SK-N-SH (cell line): ENCODE measurements at regions not wholly inside any gene's neighbourhood (a gene's known extent, or its start where the extent isn't known, plus 50 kb on each side); places are given as distances from the start of the nearest gene placed in this dataset.
"Not testable (repeated sequence)": the region's sequence is repeated elsewhere in the genome, so short reads cannot be mapped to it uniquely, and the experiment has no call there.

ENCODE experiments used
- CTCF ChIA-PET: fragments of 300-600, 350-600 bp; formaldehyde crosslinking; extraction: SDS; loops from one replicate; lab custom pipeline; 2021; lab: Yijun Ruan, JAX
- POLR2A ChIA-PET: fragments of 350-600 bp; sonication (Branson Sonifier 250); formaldehyde crosslinking; extraction: SDS; loops from one replicate; lab custom pipeline; 2020; ENCODE audit warnings: antibody characterized with exemption, inconsistent platforms; lab: Yijun Ruan, JAX
- DNase-seq: peaks from one replicate; pipeline ENCODE4 v3.0.0; 2012
- H2AFZ ChIP-seq: fragments of 200-600 bp; sonication (generic); 2 replicates; pipeline ENCODE4 v1.8.1; 2016; ENCODE audit warnings: antibody characterized with exemption, mild to moderate bottlenecking, low read depth
- H3F3A ChIP-seq: fragments of 200-600 bp; sonication (generic); replicated peaks from 2 replicates; pipeline ENCODE3; 2016; ENCODE audit warnings: antibody characterized with exemption, mild to moderate bottlenecking; ENCODE audit not compliant: insufficient read depth
- H3K27ac ChIP-seq, 2 experiments: fragments of 200-500 bp in 1 of 2; fragments of 200-600 bp in 1 of 2; sonication (Bioruptor generic) in 1 of 2; sonication (generic), shearing (Covaris generic) in 1 of 2; 2 replicates each; pipeline versions ENCODE4 v1.5.1 to v1.6.1; 2014 to 2016; ENCODE audit warnings: low read depth in 2 of 2, inconsistent platforms in 1 of 2, low read length in 1 of 2, mild to moderate bottlenecking in 1 of 2, mixed read lengths in 1 of 2
- H3K27me3 ChIP-seq: fragments of 200-600 bp; sonication (generic), shearing (Covaris generic); 2 replicates; pipeline ENCODE4 v1.6.1; 2016; ENCODE audit warnings: mixed run types; ENCODE audit not compliant: insufficient read depth
- H3K36me3 ChIP-seq, 2 experiments: fragments of 200-500 bp in 1 of 2; fragments of 200-600 bp in 1 of 2; sonication (Bioruptor generic) in 1 of 2; sonication (generic) in 1 of 2; replicated peaks in 1 of 2; 2 replicates each; pipeline versions ENCODE3 to v1.5.1; 2014 to 2016; ENCODE audit warnings: low read length in 1 of 2, mild to moderate bottlenecking in 1 of 2; ENCODE audit not compliant: insufficient read depth in 2 of 2, control insufficient read depth in 1 of 2
- H3K4me1 ChIP-seq, 2 experiments: fragments of 200-500 bp in 1 of 2; fragments of 200-600 bp in 1 of 2; sonication (Bioruptor generic) in 1 of 2; sonication (generic), shearing (Covaris generic) in 1 of 2; 2 replicates each; pipeline versions ENCODE4 v1.5.1 to v1.6.1; 2014 to 2016; ENCODE audit warnings: low read depth in 1 of 2, low read length in 1 of 2, mixed run types in 1 of 2; ENCODE audit not compliant: insufficient read depth in 2 of 2, control insufficient read depth in 1 of 2
- H3K4me2 ChIP-seq: fragments of 200-600 bp; sonication (generic), shearing (Covaris generic); 2 replicates; pipeline ENCODE4 v1.6.1; 2017; ENCODE audit warnings: mixed run types
- H3K4me3 ChIP-seq, 2 experiments: fragments of 200-500 bp in 1 of 2; fragments of 200-600 bp in 1 of 2; sonication (Bioruptor generic) in 1 of 2; sonication (generic), shearing (Covaris generic) in 1 of 2; 2 replicates each; pipeline versions ENCODE4 v1.5.1 to v1.8.1; 2014 to 2016; ENCODE audit warnings: low read depth in 2 of 2, inconsistent platforms in 1 of 2, low read length in 1 of 2, mild to moderate bottlenecking in 1 of 2, mixed read lengths in 1 of 2, moderate library complexity in 1 of 2
- H3K79me2 ChIP-seq: fragments of 200-600 bp; sonication (generic); 2 replicates; pipeline ENCODE4 v1.8.1; 2017; ENCODE audit warnings: mild to moderate bottlenecking; ENCODE audit not compliant: insufficient read depth
- H3K9ac ChIP-seq: fragments of 200-600 bp; sonication (generic); 2 replicates; pipeline ENCODE4 v1.6.1; 2017; ENCODE audit warnings: mixed run types
- H3K9me2 ChIP-seq: fragments of 200-600 bp; sonication (generic); 2 replicates; pipeline ENCODE4 v1.6.1; 2017; ENCODE audit warnings: mixed run types
- H3K9me3 ChIP-seq: fragments of 200-600 bp; sonication (generic); 2 replicates; pipeline ENCODE4 v1.6.1; 2017; ENCODE audit warnings: mixed run types, mild to moderate bottlenecking, moderate library complexity
- H4K20me1 ChIP-seq: fragments of 200-600 bp; sonication (generic); 2 replicates; pipeline ENCODE4 v1.6.1; 2017; ENCODE audit warnings: mild to moderate bottlenecking, mixed run types; ENCODE audit not compliant: insufficient read depth
- WGBS: methylation state at CpG from one replicate; pipeline ENCODE4 v1.1.6; 2017; ENCODE audit warnings: low lambda C conversion rate; 5-methylcytosine and 5-hydroxymethylcytosine counted together

DNA sequence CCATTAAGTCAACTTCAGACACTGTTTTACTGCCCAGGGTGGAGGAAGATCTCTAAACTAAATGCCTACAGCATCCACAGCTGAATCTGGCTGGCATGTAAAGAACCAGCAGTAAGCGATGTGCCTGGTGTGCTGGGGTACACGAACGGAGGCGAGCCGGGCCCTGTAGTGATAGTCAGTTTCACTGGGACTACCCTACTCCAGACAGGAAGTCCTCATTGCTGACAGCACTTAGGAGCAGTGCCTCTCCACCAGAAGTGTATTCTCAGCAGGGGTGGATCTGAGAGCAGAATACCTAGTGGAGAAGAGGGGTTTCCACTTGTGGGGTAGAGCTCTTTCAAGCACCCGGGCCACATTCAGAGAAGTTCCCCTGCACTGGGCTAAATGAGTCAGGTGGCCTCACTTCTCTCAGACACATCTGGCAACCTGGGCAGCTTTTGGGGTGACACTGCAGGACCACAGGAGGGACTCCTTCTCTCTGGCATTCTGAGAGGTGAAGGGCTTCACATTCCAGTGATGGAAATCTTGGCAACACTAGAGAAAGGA lies 290.3 kb upstream of the PLGLB1 start:
- POLR2A ChIA-PET, H3K27ac ChIP-seq, H3K9me3 ChIP-seq, H2AFZ ChIP-seq, H4K20me1 ChIP-seq, H3K27me3 ChIP-seq, H3K9ac ChIP-seq, H3K9me2 ChIP-seq, H3K4me2 ChIP-seq, CTCF ChIA-PET, H3K36me3 ChIP-seq, H3K4me1 ChIP-seq, H3K79me2 ChIP-seq, H3F3A ChIP-seq, DNase-seq, H3K4me3 ChIP-seq: not testable (repeated sequence)
- WGBS, result 100% methylated on average over 5 of the region's 6 CpGs

DNA sequence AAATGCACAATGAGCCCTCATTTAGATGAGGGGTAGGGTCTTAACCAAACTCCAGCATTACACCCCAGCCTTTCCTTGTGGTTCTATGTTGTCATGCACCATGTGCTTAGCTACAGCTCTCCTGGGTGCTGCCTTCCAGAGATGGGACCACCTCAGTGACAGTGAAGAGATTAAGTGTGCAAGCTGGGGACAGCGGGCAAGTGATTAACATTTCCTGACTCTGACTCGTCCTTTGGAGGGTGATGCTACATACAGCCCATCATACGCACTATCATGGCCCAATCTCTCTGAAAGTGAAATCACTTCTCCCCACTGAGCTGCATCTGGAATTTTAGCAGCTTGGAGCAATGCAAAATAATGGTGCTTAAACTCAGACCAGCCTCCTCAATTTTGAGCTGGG lies 293.0 kb upstream of the PLGLB1 start:
- H3K4me2 ChIP-seq, H3F3A ChIP-seq, H3K4me1 ChIP-seq, H3K27me3 ChIP-seq, H2AFZ ChIP-seq, H3K4me3 ChIP-seq, H3K27ac ChIP-seq, POLR2A ChIA-PET, H3K9ac ChIP-seq, CTCF ChIA-PET, H3K9me2 ChIP-seq, H3K79me2 ChIP-seq, DNase-seq, H4K20me1 ChIP-seq, H3K9me3 ChIP-seq, H3K36me3 ChIP-seq: not testable (repeated sequence)
- WGBS, result 62% methylated on average over 3 of the region's 3 CpGs

DNA sequence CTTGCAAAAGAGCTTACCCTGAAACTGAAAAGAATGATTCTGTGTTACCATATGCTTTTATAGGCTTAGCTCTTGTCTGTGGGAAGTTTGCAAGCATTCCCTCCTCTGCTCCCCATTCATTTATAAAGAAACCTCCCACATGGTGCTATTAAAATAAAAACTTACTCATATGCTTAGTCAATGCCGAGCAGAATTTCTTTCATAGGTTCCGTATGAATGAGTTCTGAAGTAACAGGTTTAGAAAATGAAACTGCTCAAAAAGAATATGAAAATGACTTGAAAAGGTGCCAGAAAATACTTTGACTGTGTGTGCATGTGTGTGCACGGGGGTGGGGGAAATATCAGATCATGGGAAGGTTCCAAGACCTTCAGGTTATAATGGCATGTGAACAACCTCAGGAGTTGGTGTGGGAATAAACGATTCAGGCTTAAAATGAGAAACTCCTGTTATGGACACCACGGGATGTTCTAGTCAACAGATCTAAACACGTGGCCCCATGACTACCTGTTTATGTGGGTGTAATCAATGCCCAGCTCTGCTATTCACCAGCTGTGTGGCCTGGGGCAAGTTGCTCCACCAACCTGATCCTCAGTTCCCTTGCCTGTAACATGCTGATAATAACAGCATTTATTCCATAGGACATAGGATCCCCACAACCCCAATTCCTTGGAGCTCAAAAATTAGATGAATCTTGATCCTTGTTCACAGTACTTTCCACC lies 293.7 kb upstream of the PLGLB1 start:
- H3F3A ChIP-seq, CTCF ChIA-PET, H3K36me3 ChIP-seq, H3K9me3 ChIP-seq, H3K4me2 ChIP-seq, H3K4me3 ChIP-seq, H2AFZ ChIP-seq, DNase-seq, H4K20me1 ChIP-seq, H3K27me3 ChIP-seq, H3K79me2 ChIP-seq, H3K9me2 ChIP-seq, H3K4me1 ChIP-seq, H3K9ac ChIP-seq, H3K27ac ChIP-seq, POLR2A ChIA-PET: not testable (repeated sequence)
- WGBS, result 60% methylated on average over 2 of the region's 6 CpGs

DNA sequence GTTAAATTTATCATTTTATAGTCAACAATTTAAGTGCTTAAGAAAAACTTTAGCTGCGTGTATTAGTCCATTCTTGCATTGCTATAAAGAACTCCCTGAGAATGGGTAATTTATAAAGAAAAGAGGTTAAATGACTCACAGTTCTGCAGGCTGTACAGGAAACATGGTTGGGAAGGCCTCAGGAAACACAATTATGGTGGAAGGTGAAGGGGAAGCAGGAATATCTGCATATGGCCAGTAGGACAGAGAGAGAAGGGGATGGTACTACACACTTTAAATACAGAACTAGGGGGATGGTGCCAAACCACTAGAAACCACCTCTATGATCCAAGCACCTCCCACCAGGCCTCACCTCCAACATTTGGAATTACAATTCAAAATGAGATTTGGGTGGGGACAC lies 295.5 kb upstream of the PLGLB1 start:
- POLR2A ChIA-PET, H3K27me3 ChIP-seq, H3K4me1 ChIP-seq, H3K4me2 ChIP-seq, DNase-seq, H3F3A ChIP-seq, H3K79me2 ChIP-seq, H3K9me2 ChIP-seq, H3K4me3 ChIP-seq, H3K27ac ChIP-seq, H3K36me3 ChIP-seq, H2AFZ ChIP-seq, H3K9me3 ChIP-seq, CTCF ChIA-PET, H4K20me1 ChIP-seq, H3K9ac ChIP-seq: not testable (repeated sequence)
- 100% methylated on average over 1 of the region's 1 CpG for WGBS
